Esophagus squamous epithelium (tissue), 5 donors: ENCODE measurements at regions not wholly inside any gene's neighbourhood (a gene's known extent, or its start where the extent isn't known, plus 50 kb on each side); places are given as distances from the start of the nearest gene placed in this dataset.

ENCODE experiments used
- DNase-seq: peaks from one replicate; lab custom pipeline; 2025; lab: John Stamatoyannopoulos, UW
- H3K27ac ChIP-seq, 4 donors: fragments of 200-600 bp; sonication (generic); one replicate each; pipeline ENCODE4 v1.5.1; 2016 to 2019; ENCODE audit warnings: mild to moderate bottlenecking in 1 of 4
- H3K27me3 ChIP-seq, 4 donors: fragments of 200-600 bp; sonication (generic); 1 replicate in 3 of 4; 2 replicates in 1 of 4; pipeline versions ENCODE4 v1.5.1 to v1.6.0; 2017 to 2021; ENCODE audit warnings: antibody characterized with exemption in 1 of 4
- H3K36me3 ChIP-seq, 3 donors: fragments of 200-600 bp; sonication (generic); one replicate each; pipeline ENCODE4 v1.5.1; 2016 to 2019
- H3K4me1 ChIP-seq, 3 donors: fragments of 200-600 bp; sonication (generic); one replicate each; pipeline ENCODE4 v1.5.1; 2017 to 2019
- H3K4me3 ChIP-seq, 4 donors: fragments of 200-600 bp; sonication (generic); 1 replicate in 3 of 4; 2 replicates in 1 of 4; pipeline ENCODE4 v1.5.1; 2016 to 2019; ENCODE audit warnings: mild to moderate bottlenecking in 2 of 4, moderate library complexity in 1 of 4
- H3K9me3 ChIP-seq, 3 donors: fragments of 200-600 bp; sonication (generic); one replicate each; pipeline ENCODE4 v1.5.1; 2016 to 2019
- CTCF ChIP-seq, 6 experiments: fragments of 450-650 bp in 4 of 6; fragments of 200-600 bp in 2 of 6; sonication (generic) in 2 of 6; IDR thresholded peaks; one replicate each; pipeline ENCODE4 v1.5.1; 2016 to 2019; ENCODE audit warnings: antibody characterized with exemption in 6 of 6, mild to moderate bottlenecking in 4 of 6, moderate library complexity in 4 of 6
- POLR2A ChIP-seq, 4 donors: fragments of 450-650 bp; IDR thresholded peaks; one replicate each; pipeline ENCODE4 v1.6.1; 2017; ENCODE audit warnings: antibody characterized with exemption in 4 of 4, mild to moderate bottlenecking in 4 of 4, moderate library complexity in 3 of 4
- WGBS, 2 donors: methylation state at CpG; one replicate each; pipeline ENCODE4 v1.1.5; 2018; 5-methylcytosine and 5-hydroxymethylcytosine counted together
- intact Hi-C: fragments of 100-400 bp; cut with DNase I; formaldehyde crosslinking; loops from one replicate; pipeline ENCODE4 v1.15.0; 2022
- donor health status: DM: yes; HTN: yes; CAD: no.

GRCh38 chr13:105073041-105073440 is 1462.4 kb downstream of the EFNB2 start:
- no peaks in the 10 kb centered on the region for H3K9me3 ChIP-seq
- no peaks in the 10 kb centered on the region for H3K36me3 ChIP-seq
- H3K27me3 ChIP-seq = no peaks in the 10 kb centered on the region
- H3K27ac ChIP-seq = no peak overlapping the region
- WGBS, 2 donors = 84 to 97% methylated on average over 9 to 10 of the region's 13 CpGs
- no peaks in the 10 kb centered on the region for H3K4me1 ChIP-seq
- DNase-seq = no peak
- intact Hi-C loops = no loop called here
- H3K4me3 ChIP-seq = no peak overlapping the region
- TF ChIP-seq CTCF (IDR thresholded peaks at IDR 0.05) = no peak
- no peak for TF ChIP-seq POLR2A (IDR thresholded peaks at IDR 0.05)

- Histone ChIP-seq H3K27me3 (no peaks in the 10 kb centered on the region), H3K36me3 (no peaks in the 10 kb centered on the region), H3K4me3 (no peak overlapping the region), H3K27ac (no peak overlapping the region), H3K4me1 (no peaks in the 10 kb centered on the region), H3K9me3 (no peaks in the 10 kb centered on the region)
- WGBS, 2 donors = 63 to 81% methylated on average over 1 of the region's 1 CpG
- no peak for TF ChIP-seq POLR2A (IDR thresholded peaks at IDR 0.05)
- no peak for TF ChIP-seq CTCF (IDR thresholded peaks at IDR 0.05)
- no peak for DNase-seq
- intact Hi-C loops = no loop called here
Measured at GRCh38 chr13:105070452-105070851, 1465.0 kb downstream of the EFNB2 start.

GRCh38 chr13:105069106-105069505 is 1466.4 kb downstream of the EFNB2 start:
- no peak for DNase-seq
- Histone ChIP-seq H3K27me3 (no peaks in the 10 kb centered on the region), H3K36me3 (no peaks in the 10 kb centered on the region), H3K9me3 (no peaks in the 10 kb centered on the region), H3K4me3 (no peak overlapping the region), H3K4me1 (no peaks in the 10 kb centered on the region), H3K27ac (no peak overlapping the region)
- intact Hi-C loops = no loop called here
- TF ChIP-seq POLR2A (IDR thresholded peaks at IDR 0.05) = no peak
- no peak for TF ChIP-seq CTCF (IDR thresholded peaks at IDR 0.05)

GRCh38 chr13:105063676-105064075 is 1471.8 kb downstream of the EFNB2 start:
- Histone ChIP-seq H3K36me3 (no peaks in the 10 kb centered on the region), H3K9me3 (no peaks in the 10 kb centered on the region), H3K4me1 (no peaks in the 10 kb centered on the region), H3K4me3 (no peak overlapping the region), H3K27ac (no peak overlapping the region), H3K27me3 (no peaks in the 10 kb centered on the region)
- 82 to 85% methylated on average over 5 of the region's 5 CpGs for WGBS, 2 donors
- DNase-seq = no peak
- intact Hi-C loops = no loop called here
- TF ChIP-seq CTCF (IDR thresholded peaks at IDR 0.05) (no peak), POLR2A (IDR thresholded peaks at IDR 0.05) (no peak)

GRCh38 chr13:105059786-105060185 is 1475.7 kb downstream of the EFNB2 start:
- no peak overlapping the region for H3K4me3 ChIP-seq
- H3K4me1 ChIP-seq = no peaks in the 10 kb centered on the region
- H3K36me3 ChIP-seq = no peaks in the 10 kb centered on the region
- TF ChIP-seq CTCF (IDR thresholded peaks at IDR 0.05) (no peak), POLR2A (IDR thresholded peaks at IDR 0.05) (no peak)
- H3K27ac ChIP-seq = no peak overlapping the region
- no peak for DNase-seq
- intact Hi-C loops = no loop called here
- WGBS, 2 donors = 88 to 93% methylated on average over 6 to 7 of the region's 7 CpGs
- H3K27me3 ChIP-seq = no peaks in the 10 kb centered on the region
- no peaks in the 10 kb centered on the region for H3K9me3 ChIP-seq
